AG09309 (cell line): ENCODE measurements at regions not wholly inside any gene's neighbourhood (a gene's known extent, or its start where the extent isn't known, plus 50 kb on each side); places are given as distances from the start of the nearest gene placed in this dataset.

Experiments
- DNase-seq: peaks from one replicate; pipeline ENCODE4 v3.0.0-alpha.2; 2010; ENCODE audit warnings: low read depth
- H3K4me3 ChIP-seq: 2 replicates; pipeline ENCODE4 v1.5.1; 2011; ENCODE audit warnings: mild to moderate bottlenecking, low read depth, low read length, moderate library complexity; ENCODE audit not compliant: control insufficient read depth
- TF ChIP-seq, protein P1 (sequence below): IDR thresholded peaks from 2 replicates; pipeline ENCODE4 v1.5.1; 2011; ENCODE audit warnings: mild to moderate bottlenecking, low read depth, low read length, inconsistent platforms; ENCODE audit not compliant: insufficient read depth, control insufficient read depth; ENCODE audit errors: missing control alignments

- TF ChIP-seq, protein P1, sequence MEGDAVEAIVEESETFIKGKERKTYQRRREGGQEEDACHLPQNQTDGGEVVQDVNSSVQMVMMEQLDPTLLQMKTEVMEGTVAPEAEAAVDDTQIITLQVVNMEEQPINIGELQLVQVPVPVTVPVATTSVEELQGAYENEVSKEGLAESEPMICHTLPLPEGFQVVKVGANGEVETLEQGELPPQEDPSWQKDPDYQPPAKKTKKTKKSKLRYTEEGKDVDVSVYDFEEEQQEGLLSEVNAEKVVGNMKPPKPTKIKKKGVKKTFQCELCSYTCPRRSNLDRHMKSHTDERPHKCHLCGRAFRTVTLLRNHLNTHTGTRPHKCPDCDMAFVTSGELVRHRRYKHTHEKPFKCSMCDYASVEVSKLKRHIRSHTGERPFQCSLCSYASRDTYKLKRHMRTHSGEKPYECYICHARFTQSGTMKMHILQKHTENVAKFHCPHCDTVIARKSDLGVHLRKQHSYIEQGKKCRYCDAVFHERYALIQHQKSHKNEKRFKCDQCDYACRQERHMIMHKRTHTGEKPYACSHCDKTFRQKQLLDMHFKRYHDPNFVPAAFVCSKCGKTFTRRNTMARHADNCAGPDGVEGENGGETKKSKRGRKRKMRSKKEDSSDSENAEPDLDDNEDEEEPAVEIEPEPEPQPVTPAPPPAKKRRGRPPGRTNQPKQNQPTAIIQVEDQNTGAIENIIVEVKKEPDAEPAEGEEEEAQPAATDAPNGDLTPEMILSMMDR: no peak
- H3K4me3 ChIP-seq: no peak overlapping the region
- no peak for DNase-seq
Observed at GRCh38 chr3:137249311-137249940, 291.6 kb downstream of the IL20RB start.

GRCh38 chr3:137259089-137259488 is 301.3 kb downstream of the IL20RB start:
- TF ChIP-seq, protein P1: no peak
- no peak for DNase-seq
- H3K4me3 ChIP-seq: no peak overlapping the region

DNA sequence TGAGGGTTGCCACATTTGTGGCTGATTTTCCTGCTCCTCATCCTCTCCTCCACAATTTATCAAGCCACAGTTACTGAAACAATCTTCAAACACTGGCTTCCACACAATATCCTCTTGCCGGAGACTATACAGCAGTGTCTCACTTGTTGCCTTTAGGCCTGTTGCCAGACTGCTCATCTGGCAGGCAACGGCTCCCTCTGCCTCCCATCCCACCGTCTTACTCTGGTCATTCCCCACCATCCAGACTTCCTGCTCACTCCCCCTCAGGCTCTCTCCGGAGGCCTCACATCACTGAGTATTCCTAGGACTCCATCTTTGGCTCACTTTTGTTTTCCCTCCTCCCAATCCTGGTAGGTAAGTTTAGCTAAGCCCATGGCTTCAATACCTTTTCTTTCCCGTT is 301.9 kb downstream of the IL20RB start:
- TF ChIP-seq, protein P1: no peak
- DNase-seq: no peak
- no peak overlapping the region for H3K4me3 ChIP-seq

DNA sequence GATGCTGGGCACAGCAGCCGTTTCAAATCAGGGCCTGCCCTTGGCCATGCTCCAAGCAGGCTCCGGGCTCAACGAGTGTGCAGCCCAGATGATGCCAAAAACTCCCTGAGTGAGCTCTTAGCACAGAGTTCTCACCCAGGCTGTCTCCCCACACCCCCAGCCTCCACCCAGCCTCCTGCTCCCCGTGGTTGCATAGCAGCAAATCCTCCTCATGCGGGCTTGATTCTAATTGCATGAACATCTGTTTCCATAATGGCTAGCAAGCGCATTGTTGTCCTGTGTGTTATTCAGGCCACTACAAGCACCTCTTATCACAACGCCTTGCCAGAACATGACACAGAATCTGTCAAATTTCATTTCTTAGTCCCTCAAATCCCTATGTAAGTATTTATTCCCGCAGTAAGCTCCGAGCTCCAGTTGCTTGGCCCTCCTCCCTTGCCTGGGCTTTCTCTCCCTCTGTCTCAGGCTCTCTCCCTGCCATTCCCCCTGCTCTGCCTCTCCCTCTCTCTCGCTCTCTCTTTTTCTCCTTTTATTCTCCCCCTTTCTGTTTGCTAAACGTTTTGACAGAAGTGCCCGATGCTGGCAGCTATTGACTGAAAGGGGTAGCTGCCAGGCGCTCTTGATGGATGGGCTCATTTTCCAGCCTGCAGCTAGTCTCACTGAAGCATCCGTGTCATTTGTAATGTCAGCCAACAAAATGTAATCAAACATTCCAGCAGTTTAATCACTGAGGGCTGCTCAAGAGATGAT is 306.5 kb downstream of the IL20RB start:
- TF ChIP-seq, protein P1: no peak
- H3K4me3 ChIP-seq: no peak overlapping the region
- no peak for DNase-seq

DNA sequence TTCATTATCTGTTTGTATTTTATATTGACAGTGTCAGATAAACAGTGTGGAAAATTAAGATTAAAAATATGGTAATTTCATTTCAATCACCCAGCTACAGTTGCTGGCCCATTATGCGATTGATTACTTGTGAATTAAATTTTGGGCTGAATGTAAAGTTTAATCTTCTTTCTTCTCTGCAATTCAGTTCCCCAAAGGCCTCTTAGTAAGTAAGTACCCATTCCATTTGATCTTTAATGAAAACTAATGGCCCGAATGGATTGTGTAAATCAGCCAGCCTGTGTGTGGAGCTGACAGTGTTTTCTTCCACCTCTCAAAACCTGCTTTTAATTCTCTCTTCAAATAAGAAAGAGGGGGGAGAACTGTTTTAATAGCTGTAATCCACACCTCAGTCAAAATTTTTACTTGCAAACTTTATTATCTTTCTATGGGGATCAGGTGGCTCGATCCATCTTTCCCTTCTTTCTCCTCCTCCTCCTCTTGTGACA is 307.1 kb downstream of the IL20RB start:
- TF ChIP-seq, protein P1: no peak
- no peak for DNase-seq
- no peak overlapping the region for H3K4me3 ChIP-seq

GRCh38 chr3:137282871-137283270 is 325.1 kb downstream of the IL20RB start:
- H3K4me3 ChIP-seq: no peak overlapping the region
- TF ChIP-seq, protein P1: no peak
- DNase-seq: no peak
